IMR-90 (cell line): ENCODE measurements at regions not wholly inside any gene's neighbourhood (a gene's known extent, or its start where the extent isn't known, plus 50 kb on each side); places are given as distances from the start of the nearest gene placed in this dataset.

Source experiments
- ATAC-seq: fragments of 200-7000 bp; cut with Tn5 transposase; 2 replicates; pipeline ENCODE4 v1.9.1; 2020; ENCODE audit warnings: low read depth, mild to moderate bottlenecking, moderate library complexity
- BruUV-seq: library from RNA; stranded (reverse); fragments of 400-500 nt; replicated peaks from 2 replicates; lab custom pipeline; 2021; lab: Mats Ljungman, UMichigan
- CTCF ChIA-PET: fragments of 300-600 bp; formaldehyde crosslinking; extraction: SDS; loops from one replicate; lab custom pipeline; 2021; ENCODE audit warnings: antibody characterized with exemption; lab: Yijun Ruan, JAX
- POLR2A ChIA-PET: fragments of 300-600 bp; sonication (Branson Sonifier 250); formaldehyde crosslinking; loops from one replicate; lab custom pipeline; 2022; ENCODE audit warnings: antibody characterized with exemption; ENCODE audit not compliant: unreplicated experiment; lab: Charles Lee
- DNase-seq: peaks from one replicate; pipeline ENCODE4 v3.0.0; 2013
- H2AFZ ChIP-seq: replicated peaks from 2 replicates; pipeline ENCODE3; 2013; ENCODE audit warnings: low read length, mild to moderate bottlenecking; ENCODE audit not compliant: poor library complexity
- H2AK5ac ChIP-seq: 2 replicates; pipeline ENCODE4 v1.6.1; 2013; ENCODE audit warnings: low read depth, low read length, inconsistent platforms
- H2AK9ac ChIP-seq: replicated peaks from 2 replicates; pipeline ENCODE3; 2013; ENCODE audit warnings: mild to moderate bottlenecking, low read depth, low read length, moderate library complexity; ENCODE audit not compliant: poor library complexity
- H2BK120ac ChIP-seq: 2 replicates; pipeline ENCODE4 v1.6.1; 2013; ENCODE audit warnings: low read depth, low read length, inconsistent platforms
- H2BK15ac ChIP-seq: 3 replicates; pipeline ENCODE4 v1.6.1; 2013; ENCODE audit warnings: low read depth, low read length, inconsistent platforms
- H2BK20ac ChIP-seq: 2 replicates; pipeline ENCODE4 v1.6.1; 2013; ENCODE audit warnings: low read depth, mild to moderate bottlenecking, inconsistent platforms, low read length, moderate library complexity
- H2BK5ac ChIP-seq: 2 replicates; pipeline ENCODE4 v1.6.1; 2013; ENCODE audit warnings: mild to moderate bottlenecking, low read depth, low read length, inconsistent platforms; ENCODE audit not compliant: poor library complexity, severe bottlenecking
- H3K14ac ChIP-seq: replicated peaks from 2 replicates; pipeline ENCODE4 v1.6.1; 2013; ENCODE audit warnings: low read depth, low read length, inconsistent platforms
- H3K18ac ChIP-seq: 2 replicates; pipeline ENCODE4 v1.6.1; 2013; ENCODE audit warnings: low read depth, low read length, control low read depth
- H3K23ac ChIP-seq: 2 replicates; pipeline ENCODE4 v1.6.1; 2013; ENCODE audit warnings: low read depth, low read length, inconsistent platforms
- H3K27ac ChIP-seq: 2 replicates; pipeline ENCODE4 v1.5.1; 2013; ENCODE audit warnings: mild to moderate bottlenecking, control low read depth, low read length; ENCODE audit not compliant: insufficient read depth
- H3K27me3 ChIP-seq: 2 replicates; pipeline ENCODE4 v1.6.1; 2013; ENCODE audit warnings: low read length; ENCODE audit not compliant: control insufficient read depth, insufficient read depth
- H3K36me3 ChIP-seq: 2 replicates; pipeline ENCODE4 v1.6.1; 2013; ENCODE audit warnings: low read length, mixed read lengths; ENCODE audit not compliant: control insufficient read depth, insufficient read depth
- H3K4ac ChIP-seq: 2 replicates; pipeline ENCODE4 v1.6.1; 2013; ENCODE audit warnings: low read depth, low read length, inconsistent platforms
- H3K4me1 ChIP-seq: 2 replicates; pipeline ENCODE4 v1.6.1; 2013; ENCODE audit warnings: low read length, mixed read lengths; ENCODE audit not compliant: control insufficient read depth, insufficient read depth
- H3K4me2 ChIP-seq: 2 replicates; pipeline ENCODE4 v1.6.1; 2013; ENCODE audit warnings: low read depth, mild to moderate bottlenecking, control low read depth, low read length, moderate library complexity
- H3K4me3 ChIP-seq: 2 replicates; pipeline ENCODE4 v1.5.1; 2013; ENCODE audit warnings: low read depth, mild to moderate bottlenecking, control low read depth, low read length, moderate library complexity; ENCODE audit not compliant: insufficient read depth
- H3K56ac ChIP-seq: 2 replicates; pipeline ENCODE4 v1.6.1; 2013; ENCODE audit warnings: low read length, inconsistent platforms; ENCODE audit not compliant: insufficient read depth; ENCODE audit errors: extremely low read depth
- H3K79me1 ChIP-seq, 2 experiments: 2 replicates each; pipeline ENCODE4 v1.6.1; 2013; ENCODE audit warnings: low read length in 2 of 2, inconsistent platforms in 1 of 2, low read depth in 1 of 2
- H3K9ac ChIP-seq: 2 replicates; pipeline ENCODE4 v1.6.1; 2013; ENCODE audit warnings: low read depth, low read length, control low read depth
- H3K9me1 ChIP-seq: 2 replicates; pipeline ENCODE4 v1.6.1; 2013; ENCODE audit warnings: low read length, inconsistent platforms; ENCODE audit not compliant: insufficient read depth
- H3K9me3 ChIP-seq: 2 replicates; pipeline ENCODE4 v1.6.1; 2013; ENCODE audit warnings: low read length; ENCODE audit not compliant: control insufficient read depth, insufficient read depth
- H4K20me1 ChIP-seq: 2 replicates; pipeline ENCODE4 v1.6.1; 2013; ENCODE audit warnings: low read length, inconsistent platforms; ENCODE audit not compliant: insufficient read depth
- H4K5ac ChIP-seq: 2 replicates; pipeline ENCODE4 v1.6.1; 2013; ENCODE audit warnings: mild to moderate bottlenecking, low read depth, low read length, control low read depth
- H4K8ac ChIP-seq, 2 experiments: 2 replicates each; pipeline ENCODE4 v1.6.1; 2013; ENCODE audit warnings: low read depth in 2 of 2, low read length in 2 of 2, control low read depth in 1 of 2, inconsistent platforms in 1 of 2
- H4K91ac ChIP-seq: 2 replicates; pipeline ENCODE4 v1.6.1; 2013; ENCODE audit warnings: low read depth, low read length, inconsistent platforms; ENCODE audit not compliant: insufficient read depth
- BHLHE40 ChIP-seq: fragments of 150-350 bp; IDR thresholded peaks from 2 replicates; pipeline ENCODE4 v1.6.1; 2016; ENCODE audit warnings: mild to moderate bottlenecking, low read depth, low read length
- CEBPB ChIP-seq: IDR thresholded peaks from 2 replicates; pipeline ENCODE4 v1.6.1; 2012; ENCODE audit warnings: low read depth, low read length, improper control_type of control experiment
- CHD1 ChIP-seq: IDR thresholded peaks from 2 replicates; pipeline ENCODE4 v1.6.1; 2012; ENCODE audit warnings: low read depth, low read length, improper control_type of control experiment
- FOS ChIP-seq: fragments of 150-350 bp; IDR thresholded peaks from 2 replicates; pipeline ENCODE4 v1.6.1; 2016; ENCODE audit warnings: low read depth, low read length
- MAFK ChIP-seq: IDR thresholded peaks from 2 replicates; pipeline ENCODE4 v1.6.1; 2012; ENCODE audit warnings: low read depth, low read length, improper control_type of control experiment
- MAZ ChIP-seq: IDR thresholded peaks from 2 replicates; pipeline ENCODE4 v1.6.1; 2012; ENCODE audit warnings: low read depth, mild to moderate bottlenecking, low read length, improper control_type of control experiment, moderate library complexity, borderline replicate concordance
- MXI1 ChIP-seq: IDR thresholded peaks from 2 replicates; pipeline ENCODE4 v1.6.1; 2012; ENCODE audit warnings: low read depth, mild to moderate bottlenecking, low read length, moderate library complexity, borderline replicate concordance
- NFE2L2 ChIP-seq: fragments of 150-350 bp; IDR thresholded peaks from 2 replicates; pipeline ENCODE4 v1.6.1; 2016; ENCODE audit warnings: low read depth, mild to moderate bottlenecking, low read length
- POLR2A ChIP-seq: IDR thresholded peaks from 2 replicates; pipeline ENCODE4 v1.6.1; 2012; ENCODE audit warnings: mild to moderate bottlenecking, low read depth, low read length
- RAD21 ChIP-seq: IDR thresholded peaks from 2 replicates; pipeline ENCODE4 v1.6.1; 2012; ENCODE audit warnings: low read length, improper control_type of control experiment
- RCOR1 ChIP-seq: IDR thresholded peaks from 2 replicates; pipeline ENCODE4 v1.6.1; 2012; ENCODE audit warnings: mild to moderate bottlenecking, low read length, improper control_type of control experiment; ENCODE audit not compliant: insufficient replicate concordance
- RFX5 ChIP-seq: IDR thresholded peaks from 2 replicates; pipeline ENCODE4 v1.8.0; 2012; ENCODE audit warnings: low read depth, mild to moderate bottlenecking, low read length, moderate library complexity
- SMC3 ChIP-seq: fragments of 150-350 bp; IDR thresholded peaks from 2 replicates; pipeline ENCODE4 v1.6.1; 2016; ENCODE audit warnings: low read depth, mild to moderate bottlenecking, antibody characterized with exemption, low read length, moderate library complexity
- WGBS, 2 experiments: methylation state at CpG; one replicate each; pipeline versions ENCODE4 v1.1.5 to v1.1.7; 2013; ENCODE audit warnings: missing lambda C conversion rate in 2 of 2; ENCODE audit not compliant: insufficient read length in 1 of 2; ENCODE audit errors: extremely low coverage in 2 of 2; 5-methylcytosine and 5-hydroxymethylcytosine counted together
- dilution Hi-C: fragments of 300-500 bp; cut with HindIII; formaldehyde crosslinking; loops from one replicate; pipeline ENCODE4 v1.14.3; 2018; ENCODE audit warnings: low sequenced_read_pairs; ENCODE audit not compliant: unreplicated experiment
- in situ Hi-C: fragments of 300-500 bp; cut with MboI; formaldehyde crosslinking; loops from 3 replicates; pipeline ENCODE4 v1.14.3; 2019; ENCODE audit warnings: low sequenced_read_pairs, inconsistent platforms, mixed read lengths
- intact Hi-C: fragments of 100-400 bp; cut with micrococcal nuclease; formaldehyde crosslinking; loops from 2 replicates; pipeline ENCODE4 v1.10.0; 2022
- TF ChIP-seq, protein P1 (sequence below): fragments of 150-350 bp; IDR thresholded peaks from 2 replicates; pipeline ENCODE4 v1.6.1; 2017; ENCODE audit warnings: mild to moderate bottlenecking, antibody characterized with exemption, low read length, low read depth
- TF ChIP-seq, protein P2 (sequence below): fragments of 150-350 bp; IDR thresholded peaks from 2 replicates; pipeline ENCODE4 v1.6.1; 2016; ENCODE audit warnings: low read depth, mild to moderate bottlenecking, low read length, moderate library complexity, borderline replicate concordance
- TF ChIP-seq, protein P3 (sequence below): conservative IDR thresholded peaks from 2 replicates; pipeline ENCODE4 v1.5.1; 2012; ENCODE audit warnings: mild to moderate bottlenecking, low read depth, low read length, improper control_type of control experiment

DNA sequence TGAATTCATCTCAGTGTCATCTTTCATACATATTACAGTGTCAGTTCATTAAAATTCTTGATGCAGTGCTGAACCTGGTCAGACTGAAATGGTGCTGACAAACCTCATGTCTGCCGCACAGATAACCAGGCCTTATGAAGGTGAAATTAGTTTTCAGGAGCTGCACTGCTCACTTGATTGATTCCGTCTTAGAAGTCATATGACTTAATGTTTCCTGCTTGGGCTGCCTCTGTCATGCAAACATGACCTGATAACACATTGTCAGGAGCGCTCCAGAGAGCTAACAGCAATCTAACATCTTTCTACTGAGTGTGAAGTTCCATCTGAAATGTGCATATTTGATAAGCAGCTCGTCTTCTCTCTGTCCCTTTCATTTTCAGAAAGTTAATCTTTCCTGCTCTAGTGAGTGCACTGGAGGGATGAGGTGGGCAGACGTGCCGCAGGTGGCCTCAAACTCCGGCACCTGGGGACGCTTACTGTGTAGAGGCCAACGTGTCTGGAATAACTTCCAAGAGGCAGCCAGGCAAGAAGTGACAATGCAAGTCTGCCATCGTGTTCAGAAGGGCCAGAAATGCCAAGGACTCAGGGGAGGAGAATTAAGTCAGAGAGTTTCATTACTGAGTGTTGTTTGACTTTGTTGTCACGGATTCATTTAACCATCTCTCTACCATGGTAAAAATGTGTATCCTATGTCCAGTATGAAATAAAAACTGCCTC is 592.1 kb downstream of the TLE1 start:
- no peaks in the 10 kb centered on the region for H3K4me1 ChIP-seq
- in situ Hi-C loops (no loop called here), intact Hi-C loops (no loop called here), dilution Hi-C loops (no loop called here)
- no peak overlapping the region for H2AK5ac ChIP-seq
- H3K4me2 ChIP-seq, result no peak overlapping the region
- H2BK20ac ChIP-seq, result no peak overlapping the region
- no peak overlapping the region for H3K27ac ChIP-seq
- H4K20me1 ChIP-seq, result no peaks in the 10 kb centered on the region
- H3K27me3 ChIP-seq, result no peaks in the 10 kb centered on the region
- peaks cover 4% of the 10 kb centered on the region; the same call in 1 of the 2 replicates for H3K9me3 ChIP-seq
- no peak overlapping the region for H3K4me3 ChIP-seq
- H4K91ac ChIP-seq, result no peak overlapping the region
- H2BK5ac ChIP-seq, result no peak overlapping the region
- TF ChIP-seq RAD21 (no peak), MXI1 (no peak), POLR2A (no peak), NFE2L2 (no peak), CHD1 (no peak), MAZ (no peak), SMC3 (no peak), MAFK (no peak), RCOR1 (no peak), CEBPB (no peak), FOS (no peak), BHLHE40 (no peak), RFX5 (no peak)
- TF ChIP-seq, protein P1, sequence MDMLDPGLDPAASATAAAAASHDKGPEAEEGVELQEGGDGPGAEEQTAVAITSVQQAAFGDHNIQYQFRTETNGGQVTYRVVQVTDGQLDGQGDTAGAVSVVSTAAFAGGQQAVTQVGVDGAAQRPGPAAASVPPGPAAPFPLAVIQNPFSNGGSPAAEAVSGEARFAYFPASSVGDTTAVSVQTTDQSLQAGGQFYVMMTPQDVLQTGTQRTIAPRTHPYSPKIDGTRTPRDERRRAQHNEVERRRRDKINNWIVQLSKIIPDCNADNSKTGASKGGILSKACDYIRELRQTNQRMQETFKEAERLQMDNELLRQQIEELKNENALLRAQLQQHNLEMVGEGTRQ, result no peak
- TF ChIP-seq, protein P2, sequence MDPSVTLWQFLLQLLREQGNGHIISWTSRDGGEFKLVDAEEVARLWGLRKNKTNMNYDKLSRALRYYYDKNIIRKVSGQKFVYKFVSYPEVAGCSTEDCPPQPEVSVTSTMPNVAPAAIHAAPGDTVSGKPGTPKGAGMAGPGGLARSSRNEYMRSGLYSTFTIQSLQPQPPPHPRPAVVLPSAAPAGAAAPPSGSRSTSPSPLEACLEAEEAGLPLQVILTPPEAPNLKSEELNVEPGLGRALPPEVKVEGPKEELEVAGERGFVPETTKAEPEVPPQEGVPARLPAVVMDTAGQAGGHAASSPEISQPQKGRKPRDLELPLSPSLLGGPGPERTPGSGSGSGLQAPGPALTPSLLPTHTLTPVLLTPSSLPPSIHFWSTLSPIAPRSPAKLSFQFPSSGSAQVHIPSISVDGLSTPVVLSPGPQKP, result no peak
- TF ChIP-seq, protein P3, sequence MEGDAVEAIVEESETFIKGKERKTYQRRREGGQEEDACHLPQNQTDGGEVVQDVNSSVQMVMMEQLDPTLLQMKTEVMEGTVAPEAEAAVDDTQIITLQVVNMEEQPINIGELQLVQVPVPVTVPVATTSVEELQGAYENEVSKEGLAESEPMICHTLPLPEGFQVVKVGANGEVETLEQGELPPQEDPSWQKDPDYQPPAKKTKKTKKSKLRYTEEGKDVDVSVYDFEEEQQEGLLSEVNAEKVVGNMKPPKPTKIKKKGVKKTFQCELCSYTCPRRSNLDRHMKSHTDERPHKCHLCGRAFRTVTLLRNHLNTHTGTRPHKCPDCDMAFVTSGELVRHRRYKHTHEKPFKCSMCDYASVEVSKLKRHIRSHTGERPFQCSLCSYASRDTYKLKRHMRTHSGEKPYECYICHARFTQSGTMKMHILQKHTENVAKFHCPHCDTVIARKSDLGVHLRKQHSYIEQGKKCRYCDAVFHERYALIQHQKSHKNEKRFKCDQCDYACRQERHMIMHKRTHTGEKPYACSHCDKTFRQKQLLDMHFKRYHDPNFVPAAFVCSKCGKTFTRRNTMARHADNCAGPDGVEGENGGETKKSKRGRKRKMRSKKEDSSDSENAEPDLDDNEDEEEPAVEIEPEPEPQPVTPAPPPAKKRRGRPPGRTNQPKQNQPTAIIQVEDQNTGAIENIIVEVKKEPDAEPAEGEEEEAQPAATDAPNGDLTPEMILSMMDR, result no peak
- no TSS peak for BruUV-seq
- no peak overlapping the region for H4K8ac ChIP-seq
- no peak overlapping the region for H3K9ac ChIP-seq
- H3K4ac ChIP-seq, result no peak overlapping the region
- H3K23ac ChIP-seq, result no peak overlapping the region
- no peaks in the 10 kb centered on the region for H3K79me1 ChIP-seq
- no peak for DNase-seq
- no peak for ATAC-seq
- ChIA-PET POLR2A (no interaction called here), CTCF (no interaction called here)
- no peak overlapping the region for H2AK9ac ChIP-seq
- H3K36me3 ChIP-seq, result no peaks in the 10 kb centered on the region
- WGBS, 2 experiments, result 53% methylated on average over 3 of the region's 11 CpGs; no CpG with 5 or more reads in 1 of the 2 experiments
- no peak overlapping the region for H3K56ac ChIP-seq
- H3K18ac ChIP-seq, result no peak overlapping the region
- no peak overlapping the region for H2BK15ac ChIP-seq
- no peak overlapping the region for H4K5ac ChIP-seq
- no peak overlapping the region for H3K14ac ChIP-seq
- peak overlapping the region; percentile 60 for H2AFZ ChIP-seq
- H2BK120ac ChIP-seq, result no peak overlapping the region
- no peaks in the 10 kb centered on the region for H3K9me1 ChIP-seq
